IMR-90 (cell line): ENCODE measurements at regions not wholly inside any gene's neighbourhood (a gene's known extent, or its start where the extent isn't known, plus 50 kb on each side); places are given as distances from the start of the nearest gene placed in this dataset.

Source experiments
- ATAC-seq: fragments of 200-7000 bp; cut with Tn5 transposase; 2 replicates; pipeline ENCODE4 v1.9.1; 2020; ENCODE audit warnings: low read depth, mild to moderate bottlenecking, moderate library complexity
- BruUV-seq: library from RNA; stranded (reverse); fragments of 400-500 nt; replicated peaks from 2 replicates; lab custom pipeline; 2021; lab: Mats Ljungman, UMichigan
- CTCF ChIA-PET: fragments of 300-600 bp; formaldehyde crosslinking; extraction: SDS; loops from one replicate; lab custom pipeline; 2021; ENCODE audit warnings: antibody characterized with exemption; lab: Yijun Ruan, JAX
- POLR2A ChIA-PET: fragments of 300-600 bp; sonication (Branson Sonifier 250); formaldehyde crosslinking; loops from one replicate; lab custom pipeline; 2022; ENCODE audit warnings: antibody characterized with exemption; ENCODE audit not compliant: unreplicated experiment; lab: Charles Lee
- DNase-seq: peaks from one replicate; pipeline ENCODE4 v3.0.0; 2013
- H2AFZ ChIP-seq: replicated peaks from 2 replicates; pipeline ENCODE3; 2013; ENCODE audit warnings: low read length, mild to moderate bottlenecking; ENCODE audit not compliant: poor library complexity
- H2AK5ac ChIP-seq: 2 replicates; pipeline ENCODE4 v1.6.1; 2013; ENCODE audit warnings: low read depth, low read length, inconsistent platforms
- H2AK9ac ChIP-seq: replicated peaks from 2 replicates; pipeline ENCODE3; 2013; ENCODE audit warnings: mild to moderate bottlenecking, low read depth, low read length, moderate library complexity; ENCODE audit not compliant: poor library complexity
- H2BK120ac ChIP-seq: 2 replicates; pipeline ENCODE4 v1.6.1; 2013; ENCODE audit warnings: low read depth, low read length, inconsistent platforms
- H2BK15ac ChIP-seq: 3 replicates; pipeline ENCODE4 v1.6.1; 2013; ENCODE audit warnings: low read depth, low read length, inconsistent platforms
- H2BK20ac ChIP-seq: 2 replicates; pipeline ENCODE4 v1.6.1; 2013; ENCODE audit warnings: low read depth, mild to moderate bottlenecking, inconsistent platforms, low read length, moderate library complexity
- H2BK5ac ChIP-seq: 2 replicates; pipeline ENCODE4 v1.6.1; 2013; ENCODE audit warnings: mild to moderate bottlenecking, low read depth, low read length, inconsistent platforms; ENCODE audit not compliant: poor library complexity, severe bottlenecking
- H3K14ac ChIP-seq: replicated peaks from 2 replicates; pipeline ENCODE4 v1.6.1; 2013; ENCODE audit warnings: low read depth, low read length, inconsistent platforms
- H3K18ac ChIP-seq: 2 replicates; pipeline ENCODE4 v1.6.1; 2013; ENCODE audit warnings: low read depth, low read length, control low read depth
- H3K23ac ChIP-seq: 2 replicates; pipeline ENCODE4 v1.6.1; 2013; ENCODE audit warnings: low read depth, low read length, inconsistent platforms
- H3K27ac ChIP-seq: 2 replicates; pipeline ENCODE4 v1.5.1; 2013; ENCODE audit warnings: mild to moderate bottlenecking, control low read depth, low read length; ENCODE audit not compliant: insufficient read depth
- H3K27me3 ChIP-seq: 2 replicates; pipeline ENCODE4 v1.6.1; 2013; ENCODE audit warnings: low read length; ENCODE audit not compliant: control insufficient read depth, insufficient read depth
- H3K36me3 ChIP-seq: 2 replicates; pipeline ENCODE4 v1.6.1; 2013; ENCODE audit warnings: low read length, mixed read lengths; ENCODE audit not compliant: control insufficient read depth, insufficient read depth
- H3K4ac ChIP-seq: 2 replicates; pipeline ENCODE4 v1.6.1; 2013; ENCODE audit warnings: low read depth, low read length, inconsistent platforms
- H3K4me1 ChIP-seq: 2 replicates; pipeline ENCODE4 v1.6.1; 2013; ENCODE audit warnings: low read length, mixed read lengths; ENCODE audit not compliant: control insufficient read depth, insufficient read depth
- H3K4me2 ChIP-seq: 2 replicates; pipeline ENCODE4 v1.6.1; 2013; ENCODE audit warnings: low read depth, mild to moderate bottlenecking, control low read depth, low read length, moderate library complexity
- H3K4me3 ChIP-seq: 2 replicates; pipeline ENCODE4 v1.5.1; 2013; ENCODE audit warnings: low read depth, mild to moderate bottlenecking, control low read depth, low read length, moderate library complexity; ENCODE audit not compliant: insufficient read depth
- H3K56ac ChIP-seq: 2 replicates; pipeline ENCODE4 v1.6.1; 2013; ENCODE audit warnings: low read length, inconsistent platforms; ENCODE audit not compliant: insufficient read depth; ENCODE audit errors: extremely low read depth
- H3K79me1 ChIP-seq, 2 experiments: 2 replicates each; pipeline ENCODE4 v1.6.1; 2013; ENCODE audit warnings: low read length in 2 of 2, inconsistent platforms in 1 of 2, low read depth in 1 of 2
- H3K9ac ChIP-seq: 2 replicates; pipeline ENCODE4 v1.6.1; 2013; ENCODE audit warnings: low read depth, low read length, control low read depth
- H3K9me1 ChIP-seq: 2 replicates; pipeline ENCODE4 v1.6.1; 2013; ENCODE audit warnings: low read length, inconsistent platforms; ENCODE audit not compliant: insufficient read depth
- H3K9me3 ChIP-seq: 2 replicates; pipeline ENCODE4 v1.6.1; 2013; ENCODE audit warnings: low read length; ENCODE audit not compliant: control insufficient read depth, insufficient read depth
- H4K20me1 ChIP-seq: 2 replicates; pipeline ENCODE4 v1.6.1; 2013; ENCODE audit warnings: low read length, inconsistent platforms; ENCODE audit not compliant: insufficient read depth
- H4K5ac ChIP-seq: 2 replicates; pipeline ENCODE4 v1.6.1; 2013; ENCODE audit warnings: mild to moderate bottlenecking, low read depth, low read length, control low read depth
- H4K8ac ChIP-seq, 2 experiments: 2 replicates each; pipeline ENCODE4 v1.6.1; 2013; ENCODE audit warnings: low read depth in 2 of 2, low read length in 2 of 2, control low read depth in 1 of 2, inconsistent platforms in 1 of 2
- H4K91ac ChIP-seq: 2 replicates; pipeline ENCODE4 v1.6.1; 2013; ENCODE audit warnings: low read depth, low read length, inconsistent platforms; ENCODE audit not compliant: insufficient read depth
- FOS ChIP-seq: fragments of 150-350 bp; IDR thresholded peaks from 2 replicates; pipeline ENCODE4 v1.6.1; 2016; ENCODE audit warnings: low read depth, low read length
- MXI1 ChIP-seq: IDR thresholded peaks from 2 replicates; pipeline ENCODE4 v1.6.1; 2012; ENCODE audit warnings: low read depth, mild to moderate bottlenecking, low read length, moderate library complexity, borderline replicate concordance
- WGBS, 2 experiments: methylation state at CpG; one replicate each; pipeline versions ENCODE4 v1.1.5 to v1.1.7; 2013; ENCODE audit warnings: missing lambda C conversion rate in 2 of 2; ENCODE audit not compliant: insufficient read length in 1 of 2; ENCODE audit errors: extremely low coverage in 2 of 2; 5-methylcytosine and 5-hydroxymethylcytosine counted together
- dilution Hi-C: fragments of 300-500 bp; cut with HindIII; formaldehyde crosslinking; loops from one replicate; pipeline ENCODE4 v1.14.3; 2018; ENCODE audit warnings: low sequenced_read_pairs; ENCODE audit not compliant: unreplicated experiment
- in situ Hi-C: fragments of 300-500 bp; cut with MboI; formaldehyde crosslinking; loops from 3 replicates; pipeline ENCODE4 v1.14.3; 2019; ENCODE audit warnings: low sequenced_read_pairs, inconsistent platforms, mixed read lengths
- intact Hi-C: fragments of 100-400 bp; cut with micrococcal nuclease; formaldehyde crosslinking; loops from 2 replicates; pipeline ENCODE4 v1.10.0; 2022
- TF ChIP-seq, protein P1 (sequence below): fragments of 150-350 bp; IDR thresholded peaks from 2 replicates; pipeline ENCODE4 v1.6.1; 2016; ENCODE audit warnings: low read depth, mild to moderate bottlenecking, low read length, moderate library complexity, borderline replicate concordance
- TF ChIP-seq, protein P2 (sequence below): conservative IDR thresholded peaks from 2 replicates; pipeline ENCODE4 v1.5.1; 2012; ENCODE audit warnings: mild to moderate bottlenecking, low read depth, low read length, improper control_type of control experiment

DNA sequence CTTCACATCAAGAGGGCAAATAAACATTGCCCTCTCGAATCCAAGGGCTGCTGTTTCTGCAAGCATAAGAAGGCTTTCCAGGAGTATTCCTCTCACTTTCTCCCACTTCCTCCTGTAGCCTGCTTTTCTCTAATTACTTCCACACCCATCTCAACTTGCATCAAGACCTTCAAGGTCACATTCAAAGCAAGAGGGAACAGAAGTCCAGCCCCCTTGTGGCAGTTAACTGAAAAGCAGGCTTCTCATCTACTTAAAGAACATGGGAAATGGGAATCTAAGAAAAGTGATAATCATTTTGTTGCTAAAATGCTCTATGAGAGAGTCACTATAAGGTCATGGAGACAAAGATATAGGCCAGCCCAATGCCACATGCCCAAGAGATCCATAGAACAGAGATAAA, 874.4 kb downstream of the KCNT2 start:
- H3K27ac ChIP-seq, result no peak overlapping the region
- H3K9ac ChIP-seq, result no peak overlapping the region
- H3K18ac ChIP-seq, result no peak overlapping the region
- no peak overlapping the region for H2BK120ac ChIP-seq
- H4K91ac ChIP-seq, result no peak overlapping the region
- H2BK15ac ChIP-seq, result no peak overlapping the region
- no peak overlapping the region for H3K14ac ChIP-seq
- dilution Hi-C loops, result no loop called here
- no CpG with 5 or more reads among the region's 1 CpG for WGBS, 2 experiments
- H4K8ac ChIP-seq, result no peak overlapping the region
- no peak overlapping the region for H2AK9ac ChIP-seq
- no peaks in the 10 kb centered on the region for H3K9me1 ChIP-seq
- H3K79me1 ChIP-seq, result no peaks in the 10 kb centered on the region
- POLR2A ChIA-PET, result no interaction called here
- TF ChIP-seq FOS, result no peak
- TF ChIP-seq, protein P1, sequence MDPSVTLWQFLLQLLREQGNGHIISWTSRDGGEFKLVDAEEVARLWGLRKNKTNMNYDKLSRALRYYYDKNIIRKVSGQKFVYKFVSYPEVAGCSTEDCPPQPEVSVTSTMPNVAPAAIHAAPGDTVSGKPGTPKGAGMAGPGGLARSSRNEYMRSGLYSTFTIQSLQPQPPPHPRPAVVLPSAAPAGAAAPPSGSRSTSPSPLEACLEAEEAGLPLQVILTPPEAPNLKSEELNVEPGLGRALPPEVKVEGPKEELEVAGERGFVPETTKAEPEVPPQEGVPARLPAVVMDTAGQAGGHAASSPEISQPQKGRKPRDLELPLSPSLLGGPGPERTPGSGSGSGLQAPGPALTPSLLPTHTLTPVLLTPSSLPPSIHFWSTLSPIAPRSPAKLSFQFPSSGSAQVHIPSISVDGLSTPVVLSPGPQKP, result no peak
- no peak for TF ChIP-seq MXI1
- TF ChIP-seq, protein P2, sequence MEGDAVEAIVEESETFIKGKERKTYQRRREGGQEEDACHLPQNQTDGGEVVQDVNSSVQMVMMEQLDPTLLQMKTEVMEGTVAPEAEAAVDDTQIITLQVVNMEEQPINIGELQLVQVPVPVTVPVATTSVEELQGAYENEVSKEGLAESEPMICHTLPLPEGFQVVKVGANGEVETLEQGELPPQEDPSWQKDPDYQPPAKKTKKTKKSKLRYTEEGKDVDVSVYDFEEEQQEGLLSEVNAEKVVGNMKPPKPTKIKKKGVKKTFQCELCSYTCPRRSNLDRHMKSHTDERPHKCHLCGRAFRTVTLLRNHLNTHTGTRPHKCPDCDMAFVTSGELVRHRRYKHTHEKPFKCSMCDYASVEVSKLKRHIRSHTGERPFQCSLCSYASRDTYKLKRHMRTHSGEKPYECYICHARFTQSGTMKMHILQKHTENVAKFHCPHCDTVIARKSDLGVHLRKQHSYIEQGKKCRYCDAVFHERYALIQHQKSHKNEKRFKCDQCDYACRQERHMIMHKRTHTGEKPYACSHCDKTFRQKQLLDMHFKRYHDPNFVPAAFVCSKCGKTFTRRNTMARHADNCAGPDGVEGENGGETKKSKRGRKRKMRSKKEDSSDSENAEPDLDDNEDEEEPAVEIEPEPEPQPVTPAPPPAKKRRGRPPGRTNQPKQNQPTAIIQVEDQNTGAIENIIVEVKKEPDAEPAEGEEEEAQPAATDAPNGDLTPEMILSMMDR, result peak; percentile 21; the same call in 1 of the 2 replicates
- intact Hi-C loops, result no loop called here
- CTCF ChIA-PET, result no interaction called here
- no peak overlapping the region for H3K4ac ChIP-seq
- no peak overlapping the region for H3K23ac ChIP-seq
- H3K4me1 ChIP-seq, result no peaks in the 10 kb centered on the region
- in situ Hi-C loops, result no loop called here
- H3K9me3 ChIP-seq, result no peaks in the 10 kb centered on the region
- H2AK5ac ChIP-seq, result no peak overlapping the region
- H4K20me1 ChIP-seq, result no peaks in the 10 kb centered on the region
- H3K4me3 ChIP-seq, result no peak overlapping the region
- BruUV-seq, result no TSS peak
- H3K4me2 ChIP-seq, result no peak overlapping the region
- no peaks in the 10 kb centered on the region for H3K36me3 ChIP-seq
- no peak overlapping the region for H2BK5ac ChIP-seq
- no peaks in the 10 kb centered on the region for H3K27me3 ChIP-seq
- DNase-seq (no peak), ATAC-seq (no peak)
- H2BK20ac ChIP-seq, result no peak overlapping the region
- no peak overlapping the region for H3K56ac ChIP-seq
- no peak overlapping the region for H4K5ac ChIP-seq
- H2AFZ ChIP-seq, result no peak overlapping the region
